ENCODE measurements at regions not wholly inside any gene's neighbourhood (a gene's known extent, or its start where the extent isn't known, plus 50 kb on each side); places are given as distances from the start of the nearest gene placed in this dataset.

DNA sequence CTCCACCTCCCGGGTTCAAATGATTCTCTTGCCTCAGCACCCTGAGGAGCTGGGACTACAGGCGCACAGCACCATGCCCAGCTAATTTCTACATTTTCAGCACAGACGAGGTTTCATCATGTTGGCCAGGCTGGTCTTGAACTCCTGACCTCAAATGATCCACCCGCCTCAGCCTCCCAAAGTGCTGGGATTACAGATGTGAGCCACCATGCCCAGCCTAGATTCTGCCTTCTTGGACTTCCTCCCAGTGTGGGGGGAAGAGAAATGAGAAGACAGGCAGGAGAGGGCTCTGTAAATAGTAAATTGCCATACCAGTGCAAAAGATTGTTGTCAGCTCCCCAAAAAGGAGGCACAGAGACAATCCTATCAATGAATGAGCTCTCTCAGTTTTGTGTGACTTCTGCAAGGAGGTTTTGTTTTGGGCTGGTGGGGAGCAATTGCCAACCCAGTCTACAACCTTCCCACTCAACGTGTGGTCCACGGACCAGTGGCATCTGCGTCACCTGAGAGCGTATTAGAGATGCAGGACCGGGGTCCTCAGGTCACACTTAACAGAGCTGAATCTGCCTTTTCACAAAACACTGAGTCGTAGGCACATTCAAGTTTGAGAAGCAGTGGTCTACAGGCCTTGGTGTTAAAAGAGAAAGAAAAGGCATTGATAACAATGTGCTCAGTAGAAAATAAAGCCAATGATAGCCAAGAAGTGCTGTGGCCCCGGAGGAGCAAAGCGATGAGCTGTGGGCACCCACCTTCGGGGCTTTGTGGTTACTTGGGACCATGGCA is 78.1 kb downstream of the MYCN start:
- no peak for DNase-seq (ENCODE audit: low read depth)
- no peak overlapping the region for H3K4me3 ChIP-seq (ENCODE audit: low read depth, low read length)
- TF ChIP-seq, protein P1, sequence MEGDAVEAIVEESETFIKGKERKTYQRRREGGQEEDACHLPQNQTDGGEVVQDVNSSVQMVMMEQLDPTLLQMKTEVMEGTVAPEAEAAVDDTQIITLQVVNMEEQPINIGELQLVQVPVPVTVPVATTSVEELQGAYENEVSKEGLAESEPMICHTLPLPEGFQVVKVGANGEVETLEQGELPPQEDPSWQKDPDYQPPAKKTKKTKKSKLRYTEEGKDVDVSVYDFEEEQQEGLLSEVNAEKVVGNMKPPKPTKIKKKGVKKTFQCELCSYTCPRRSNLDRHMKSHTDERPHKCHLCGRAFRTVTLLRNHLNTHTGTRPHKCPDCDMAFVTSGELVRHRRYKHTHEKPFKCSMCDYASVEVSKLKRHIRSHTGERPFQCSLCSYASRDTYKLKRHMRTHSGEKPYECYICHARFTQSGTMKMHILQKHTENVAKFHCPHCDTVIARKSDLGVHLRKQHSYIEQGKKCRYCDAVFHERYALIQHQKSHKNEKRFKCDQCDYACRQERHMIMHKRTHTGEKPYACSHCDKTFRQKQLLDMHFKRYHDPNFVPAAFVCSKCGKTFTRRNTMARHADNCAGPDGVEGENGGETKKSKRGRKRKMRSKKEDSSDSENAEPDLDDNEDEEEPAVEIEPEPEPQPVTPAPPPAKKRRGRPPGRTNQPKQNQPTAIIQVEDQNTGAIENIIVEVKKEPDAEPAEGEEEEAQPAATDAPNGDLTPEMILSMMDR (IDR thresholded peaks at IDR 0.05; ENCODE audit: insufficient read depth, low read length): no peak

DNA sequence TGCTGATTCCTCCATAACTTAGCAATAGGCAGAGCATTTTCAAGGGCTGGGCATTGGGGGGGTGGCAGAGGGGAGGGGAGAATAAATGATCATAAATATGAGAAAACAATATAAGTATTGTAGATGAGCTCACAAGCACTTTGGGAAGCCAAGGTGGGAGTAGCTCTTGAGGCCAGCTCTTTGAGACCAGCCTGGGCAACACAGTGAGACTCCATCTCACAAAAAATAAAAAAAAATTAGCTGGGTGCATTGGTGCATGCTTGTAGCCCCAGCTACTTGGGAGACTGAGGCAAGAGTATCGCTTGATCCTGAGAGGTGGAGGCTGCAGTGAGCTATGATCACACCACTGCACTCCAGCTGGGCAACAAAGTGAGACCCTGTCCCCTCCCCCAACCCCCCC is 75.9 kb downstream of the MYCN start:
- TF ChIP-seq, protein P1 (IDR thresholded peaks at IDR 0.05; ENCODE audit: insufficient read depth, low read length): no peak
- DNase-seq (ENCODE audit: low read depth): no peak

DNA sequence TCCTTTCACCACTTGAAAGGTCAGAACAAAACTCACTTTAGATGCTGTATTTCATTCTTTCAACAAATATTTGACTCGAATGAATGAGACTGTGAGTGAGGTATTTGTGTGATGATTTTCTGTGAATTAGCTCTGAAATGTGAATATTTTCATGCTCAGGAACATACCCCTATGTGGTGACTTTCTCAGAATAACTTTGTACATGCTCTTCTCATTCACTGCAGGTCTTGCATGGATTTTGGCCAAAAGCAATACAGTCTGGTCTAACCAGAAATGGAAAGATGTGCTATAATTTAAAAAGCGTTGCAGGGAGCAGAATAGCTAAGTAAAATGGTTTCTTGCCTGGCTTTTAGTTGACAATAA is 75.5 kb downstream of the MYCN start:
- TF ChIP-seq, protein P1 (IDR thresholded peaks at IDR 0.05; ENCODE audit: insufficient read depth, low read length): no peak
- no peak for DNase-seq (ENCODE audit: low read depth)
- H3K4me3 ChIP-seq (ENCODE audit: low read depth, low read length): no peak overlapping the region

More for the DNA sequence above, 75.9 kb downstream of the MYCN start:
- no peak overlapping the region for H3K4me3 ChIP-seq (ENCODE audit: low read depth, low read length)

DNA sequence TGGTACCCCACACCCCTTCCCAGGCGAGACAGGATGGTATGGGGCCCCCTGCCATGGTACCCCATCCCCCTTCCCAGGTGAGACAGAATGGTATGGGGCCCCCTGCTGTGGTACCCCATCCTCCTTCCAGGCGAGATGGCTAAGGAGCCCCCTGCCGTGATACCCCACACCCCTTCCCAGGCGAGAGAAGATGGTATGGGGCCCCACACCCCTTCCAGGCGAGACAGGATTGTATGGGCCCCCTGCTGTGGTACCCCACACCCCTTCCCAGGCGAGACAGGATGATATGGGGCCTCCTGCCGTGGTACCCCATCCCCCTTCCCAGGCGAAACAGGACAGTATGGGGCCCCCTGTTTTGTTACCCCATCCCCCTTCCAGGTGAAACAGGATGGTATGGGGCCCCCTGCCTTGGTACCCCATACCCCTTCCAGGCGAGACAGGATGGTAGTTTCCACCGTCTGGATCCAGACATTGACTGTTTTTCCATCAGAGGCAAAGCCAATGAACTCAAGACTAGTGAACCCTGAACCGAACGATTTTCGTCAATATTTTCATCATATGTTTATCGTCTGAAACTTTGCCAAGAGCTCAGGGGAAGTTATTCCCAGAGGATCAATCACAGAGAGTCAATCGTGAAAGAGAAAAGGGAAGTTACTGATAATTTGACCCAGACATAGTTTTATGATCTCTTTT is 75.0 kb downstream of the MYCN start:
- TF ChIP-seq, protein P1 (IDR thresholded peaks at IDR 0.05; ENCODE audit: insufficient read depth, low read length): no peak
- no peak overlapping the region for H3K4me3 ChIP-seq (ENCODE audit: low read depth, low read length)
- no peak for DNase-seq (ENCODE audit: low read depth)

DNA sequence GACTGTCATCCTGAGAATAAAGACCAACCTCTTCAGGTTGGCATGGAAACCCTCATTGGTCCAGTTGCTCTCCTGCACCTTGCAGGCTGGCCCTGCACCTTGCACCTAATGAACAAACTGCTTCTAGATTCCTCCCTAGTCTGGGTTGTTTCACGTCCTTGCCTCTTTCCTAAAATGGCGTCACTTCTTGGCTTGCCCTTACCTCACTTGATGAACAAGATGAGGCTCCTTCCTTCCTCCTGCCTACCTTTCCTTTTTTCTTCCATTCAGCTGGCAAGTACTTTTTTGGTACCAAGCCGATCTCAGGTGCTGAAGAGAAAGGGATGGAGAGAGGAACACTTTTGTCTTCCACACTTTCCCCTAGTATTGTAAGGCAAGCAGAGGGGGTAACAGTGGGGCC is 74.5 kb downstream of the MYCN start:
- no peak overlapping the region for H3K4me3 ChIP-seq (ENCODE audit: low read depth, low read length)

DNA sequence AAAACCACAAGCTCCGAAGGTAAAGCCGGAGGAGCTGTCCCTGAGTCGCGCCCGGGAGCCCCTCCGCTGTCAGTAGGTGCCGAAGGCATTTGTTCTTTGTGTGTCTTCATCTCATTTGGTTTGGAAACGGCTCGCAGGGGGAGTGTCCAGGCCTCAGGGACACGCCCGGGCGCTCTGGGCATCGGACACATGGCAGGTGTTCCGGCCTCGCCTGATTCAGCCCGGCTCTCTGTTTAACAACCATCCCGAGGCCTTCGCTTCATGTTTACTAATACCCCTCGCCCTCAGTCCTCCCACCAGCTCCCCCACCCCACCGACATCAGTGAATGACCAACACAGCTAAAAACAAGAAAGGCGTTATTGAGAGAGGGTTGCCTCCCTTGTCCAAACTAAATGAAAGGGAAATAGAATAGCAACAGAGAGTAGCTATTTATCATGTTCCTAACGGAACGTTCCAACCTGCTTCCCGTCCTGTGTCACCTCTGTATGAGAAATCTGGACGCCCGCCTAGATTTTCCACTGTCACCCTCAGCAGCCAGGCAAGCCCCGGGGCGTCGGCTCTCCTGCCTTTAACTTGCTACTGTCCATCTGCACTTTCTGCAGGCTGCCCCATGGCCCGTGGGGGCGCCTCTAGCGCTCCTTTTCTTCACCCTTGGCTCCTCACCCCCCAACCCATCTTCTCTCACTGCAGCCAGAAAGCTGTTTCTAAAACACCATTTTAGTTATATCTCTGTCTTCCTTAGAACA is 73.9 kb downstream of the MYCN start:
- no peak for DNase-seq (ENCODE audit: low read depth)
- no peak overlapping the region for H3K4me3 ChIP-seq (ENCODE audit: low read depth, low read length)
- TF ChIP-seq, protein P1 (IDR thresholded peaks at IDR 0.05; ENCODE audit: insufficient read depth, low read length): no peak

More for the DNA sequence above, 74.5 kb downstream of the MYCN start:
- DNase-seq (ENCODE audit: low read depth): no peak
- TF ChIP-seq, protein P1 (IDR thresholded peaks at IDR 0.05; ENCODE audit: insufficient read depth, low read length): no peak

Measured in fibroblast of the aortic adventitia (primary cell).